Loucy (cell line): ENCODE measurements at regions not wholly inside any gene's neighbourhood (a gene's known extent, or its start where the extent isn't known, plus 50 kb on each side); places are given as distances from the start of the nearest gene placed in this dataset.

Experiments used
- CTCF ChIP-seq: fragments of 200-600 bp; sonication (generic); conservative IDR thresholded peaks from 2 replicates; pipeline ENCODE4 v1.5.1; 2014; ENCODE audit warnings: mild to moderate bottlenecking, antibody characterized with exemption, low read length
- EZH2phosphoT487 ChIP-seq: fragments of 200-600 bp; IDR thresholded peaks from 2 replicates; pipeline ENCODE4 v1.6.1; 2018; ENCODE audit warnings: antibody characterized with exemption, mild to moderate bottlenecking, moderate library complexity, borderline replicate concordance

GRCh38 chr6:132107896-132108295 lies 156.7 kb upstream of the CCN2 start:
- TF ChIP-seq CTCF = no peak
- no peak for TF ChIP-seq EZH2phosphoT487
